HG03108 (cell line): ENCODE measurements at regions not wholly inside any gene's neighbourhood (a gene's known extent, or its start where the extent isn't known, plus 50 kb on each side); places are given as distances from the start of the nearest gene placed in this dataset.
"Not testable (repeated sequence)": the region's sequence is repeated elsewhere in the genome, so short reads cannot be mapped to it uniquely, and the experiment has no call there.

Source experiments
- ATAC-seq: cut with Tn5 transposase; IDR thresholded peaks from one replicate; pipeline ENCODE4 v1.9.1; 2021; ENCODE audit warnings: moderate library complexity; ENCODE audit not compliant: unreplicated experiment

DNA sequence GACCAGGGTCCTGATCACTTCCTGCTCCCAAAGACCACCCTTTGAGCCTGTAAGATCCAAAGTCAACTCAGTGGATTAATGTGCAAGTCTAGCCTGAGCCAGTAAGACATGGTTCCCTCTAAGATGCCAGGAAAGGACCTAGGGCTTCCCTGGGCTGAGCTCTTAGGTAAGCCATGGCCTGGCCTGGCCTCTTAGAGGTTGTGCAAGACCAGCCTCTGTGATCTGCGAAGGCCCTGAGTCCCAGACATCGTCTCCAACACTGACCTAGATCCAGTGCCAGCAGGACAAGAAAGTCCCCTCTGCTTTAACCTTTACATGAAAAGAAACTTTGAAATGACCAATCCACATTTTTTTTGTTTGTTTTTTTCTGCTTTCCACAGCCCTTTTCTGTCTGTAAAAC is 73.6 kb upstream of the CYP1B1 start:
- ATAC-seq = no peak

- ATAC-seq = no peak
These were observed 72.5 kb upstream of the CYP1B1 start for GRCh38 chr2:38148501-38148900.

GRCh38 chr2:38147333-38148121 is 71.6 kb upstream of the CYP1B1 start:
- no peak for ATAC-seq

DNA sequence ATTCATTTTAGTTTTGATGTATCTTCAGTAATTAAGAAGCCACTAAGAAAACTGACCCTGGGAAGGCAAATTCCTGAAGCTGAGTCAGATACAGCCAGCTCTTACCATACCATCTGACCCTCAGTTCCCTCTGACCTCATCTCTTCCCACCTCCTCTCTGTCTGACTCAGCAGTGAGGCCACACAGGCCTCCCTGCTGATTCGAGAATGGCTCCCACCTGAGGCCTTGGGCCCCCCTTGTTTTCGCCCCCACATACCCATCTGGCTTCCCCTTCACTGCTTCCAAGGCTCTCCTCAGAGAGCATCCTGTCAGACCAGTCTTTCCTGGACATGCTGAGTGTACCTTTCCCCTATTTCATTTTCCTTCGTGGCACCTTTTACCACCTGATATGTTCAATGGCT is 71.0 kb upstream of the CYP1B1 start:
- ATAC-seq = peak; percentile 80

GRCh38 chr2:38146275-38146906 is 70.4 kb upstream of the CYP1B1 start:
- peak; percentile 50 for ATAC-seq

- ATAC-seq = no peak
These were observed 69.3 kb upstream of the CYP1B1 start for GRCh38 chr2:38145236-38145635.

- no peak for ATAC-seq
These were observed 66.7 kb upstream of the CYP1B1 start for GRCh38 chr2:38142627-38143026.

DNA sequence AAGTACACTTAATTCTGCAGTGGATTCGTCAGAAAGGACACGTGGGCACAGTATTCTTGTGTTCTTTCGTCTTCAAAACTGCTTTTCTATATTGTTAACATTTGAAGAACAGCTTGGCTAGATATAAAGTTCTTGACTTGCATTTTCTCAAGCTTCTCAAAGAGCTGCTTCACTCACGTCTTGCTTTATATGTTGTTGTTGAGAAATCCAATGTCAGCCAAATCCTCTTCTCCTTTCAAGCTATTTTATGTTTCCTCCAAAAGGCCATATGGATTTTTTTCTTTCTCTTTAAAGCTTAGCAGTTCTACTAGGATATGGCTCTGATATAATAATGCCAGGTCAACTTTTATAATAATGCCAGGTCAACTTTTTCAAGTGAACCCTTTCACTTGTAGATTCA is 65.5 kb upstream of the CYP1B1 start:
- no peak for ATAC-seq

DNA sequence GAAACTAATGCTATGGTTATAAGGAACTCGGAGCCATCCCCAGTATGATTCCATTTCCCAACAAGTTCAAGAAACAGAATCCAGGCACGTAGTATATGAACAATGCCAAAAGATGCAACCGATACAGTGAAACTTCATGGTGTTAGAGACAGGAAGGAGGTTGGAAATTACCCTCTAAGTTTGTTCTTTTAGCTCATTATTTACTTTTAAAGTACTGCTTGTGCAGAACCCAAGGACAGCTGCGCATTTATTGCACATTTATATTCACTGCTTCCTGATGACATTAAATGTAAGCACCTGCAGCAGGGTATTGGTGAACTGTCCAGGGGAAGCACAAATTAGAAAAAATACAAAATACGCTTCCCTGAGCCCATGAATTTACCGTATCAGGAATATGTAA is 63.0 kb upstream of the CYP1B1 start:
- no peak for ATAC-seq

- ATAC-seq = no peak
These were observed 62.5 kb upstream of the CYP1B1 start for GRCh38 chr2:38138419-38138818.

DNA sequence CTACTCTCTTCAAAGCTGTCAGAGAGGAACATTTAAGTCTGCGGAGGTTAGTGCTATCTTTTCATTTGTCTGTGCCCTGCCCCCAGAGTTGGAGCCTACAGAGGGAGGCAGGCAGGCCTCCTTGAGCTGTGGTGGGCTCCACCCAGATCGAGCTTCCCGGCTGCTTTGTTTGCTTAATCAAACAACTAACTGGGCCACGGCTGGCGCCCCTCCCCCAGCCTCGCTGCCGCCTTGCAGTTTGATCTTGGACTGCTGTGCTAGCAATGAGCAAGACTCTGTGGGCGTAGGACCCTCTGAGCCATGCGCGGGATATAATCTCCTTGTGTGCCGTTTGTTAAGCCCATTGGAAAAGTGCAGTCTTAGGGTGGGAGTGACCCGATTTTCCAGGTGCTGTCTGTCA is 62.0 kb upstream of the CYP1B1 start:
- ATAC-seq = not testable (repeated sequence)

- no peak for ATAC-seq
These were observed 55.7 kb upstream of the CYP1B1 start for GRCh38 chr2:38131676-38132075.

DNA sequence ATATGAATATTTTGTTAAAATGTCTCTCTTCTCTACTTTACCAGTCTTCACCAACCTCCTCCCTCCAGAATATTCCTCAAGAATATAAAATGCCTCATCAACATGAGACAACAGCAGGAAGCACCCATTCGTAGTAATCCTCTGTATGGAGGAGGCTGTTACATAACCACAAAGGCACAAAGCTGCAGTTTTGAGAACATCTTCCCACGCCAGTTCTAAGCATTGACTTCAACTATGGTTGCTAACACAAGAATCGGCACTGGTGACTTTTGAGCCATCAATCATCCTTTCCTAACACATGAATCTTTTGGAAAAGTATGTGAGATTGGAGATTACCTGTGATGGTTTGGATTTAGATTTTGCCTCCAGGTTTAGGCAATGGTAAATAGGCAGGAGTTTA is 54.9 kb upstream of the CYP1B1 start:
- no peak for ATAC-seq

DNA sequence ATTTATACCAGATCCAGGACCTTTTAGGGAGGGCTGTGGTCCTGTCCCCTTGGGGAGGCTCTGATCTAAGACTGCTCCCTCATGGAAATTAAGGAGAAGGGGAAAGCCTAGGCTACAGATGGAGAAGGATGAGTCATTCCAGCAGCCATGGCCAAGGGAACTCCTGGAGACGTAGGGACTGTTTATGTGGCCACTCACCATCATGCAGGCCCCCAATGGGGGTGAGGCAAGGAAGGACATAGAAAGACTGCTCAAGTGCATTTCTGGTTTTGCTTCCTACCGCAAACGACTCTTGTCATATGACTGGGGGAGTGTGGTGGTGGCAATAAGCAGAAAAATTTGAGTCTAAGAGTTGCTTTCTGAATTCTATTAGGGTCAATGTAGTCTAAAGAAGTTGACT is 54.0 kb upstream of the CYP1B1 start:
- ATAC-seq = no peak

GRCh38 chr2:38129481-38129880 is 53.5 kb upstream of the CYP1B1 start:
- ATAC-seq = no peak

GRCh38 chr2:38128653-38129052 is 52.7 kb upstream of the CYP1B1 start:
- ATAC-seq = no peak

DNA sequence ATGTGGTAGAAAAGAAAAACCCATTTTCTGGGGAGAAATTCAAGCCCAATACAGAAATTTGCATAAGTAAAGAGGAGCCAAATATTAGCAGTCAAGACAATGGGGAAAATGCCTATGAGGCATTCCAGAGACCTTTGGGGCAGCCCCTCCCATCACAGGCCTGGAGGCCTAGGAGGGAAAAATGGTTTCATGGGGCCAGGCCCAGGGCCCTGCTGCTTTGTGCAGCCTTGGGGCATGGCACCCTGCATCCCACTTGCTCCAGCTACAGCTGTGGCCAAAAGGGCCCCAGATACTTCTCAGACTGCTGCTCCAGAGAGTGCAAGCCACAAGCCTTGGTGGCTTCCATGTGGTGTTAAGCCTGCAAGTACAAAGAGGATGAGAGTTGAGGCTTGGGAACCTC is 51.3 kb upstream of the CYP1B1 start:
- no peak for ATAC-seq

DNA sequence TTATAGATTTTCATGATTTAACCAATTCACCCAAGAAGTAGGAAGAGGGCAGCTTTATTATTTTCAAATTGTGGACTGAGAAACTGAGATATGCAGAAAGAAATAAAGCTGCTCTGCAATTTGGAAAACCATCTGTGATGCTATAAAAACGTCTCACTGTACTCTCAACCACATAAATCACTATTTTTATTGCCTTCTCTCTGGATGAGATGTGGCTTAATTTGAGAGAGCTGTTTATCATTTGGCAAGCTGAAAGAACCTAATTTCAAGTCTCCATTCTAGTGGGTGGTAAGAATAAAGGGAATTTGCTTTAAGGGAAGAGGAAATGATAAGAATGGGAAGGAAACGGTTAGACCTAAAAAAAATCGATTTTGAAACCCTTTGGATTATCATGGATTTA is 49.9 kb upstream of the CYP1B1 start:
- no peak for ATAC-seq
